Adrenal gland (tissue), 9 donors: ENCODE measurements at regions not wholly inside any gene's neighbourhood (a gene's known extent, or its start where the extent isn't known, plus 50 kb on each side); places are given as distances from the start of the nearest gene placed in this dataset.

ENCODE experiments used
- DNase-seq, 7 donors: peaks; one replicate each; pipeline ENCODE4 v3.0.0-alpha.2; 2019 to 2020
- H3K27ac ChIP-seq, 5 donors: fragments of 200-600 bp; sonication (generic) in 4 of 5; 1 replicate in 3 of 5; 2 replicates in 2 of 5; pipeline versions ENCODE4 v1.5.1 to v1.8.0; 2016 to 2020; ENCODE audit warnings: mild to moderate bottlenecking in 1 of 5
- H3K27me3 ChIP-seq: fragments of 200-600 bp; 2 replicates; pipeline ENCODE4 v1.8.0; 2021
- H3K36me3 ChIP-seq, 2 donors: fragments of 200-600 bp; replicated peaks in 1 of 2; 1 replicate in 1 of 2; 2 replicates in 1 of 2; pipeline versions ENCODE4 v1.5.1 to v1.8.0; 2018 to 2022
- H3K4me1 ChIP-seq, 2 donors: fragments of 200-600 bp; replicated peaks in 1 of 2; 1 replicate in 1 of 2; 2 replicates in 1 of 2; pipeline versions ENCODE4 v1.5.1 to v1.8.0; 2018 to 2021
- H3K4me3 ChIP-seq, 4 donors: fragments of 200-600 bp; sonication (generic) in 3 of 4; one replicate each; pipeline ENCODE4 v1.5.1; 2016 to 2018
- H3K9me3 ChIP-seq, 3 donors: fragments of 200-600 bp; sonication (generic) in 1 of 3; replicated peaks in 1 of 3; 1 replicate in 2 of 3; 2 replicates in 1 of 3; pipeline versions ENCODE4 v1.5.1 to v1.8.0; 2016 to 2021
- POLR2A ChIP-seq, 2 donors: fragments of 450-650 bp; IDR thresholded peaks; one replicate each; pipeline ENCODE4 v1.6.1; 2017; ENCODE audit warnings: antibody characterized with exemption in 2 of 2, mild to moderate bottlenecking in 2 of 2, moderate library complexity in 1 of 2
- WGBS, 4 donors: extraction: QIAGEN DNeasy Blood & Tissue Kit in 2 of 4; methylation state at CpG; one replicate each; pipeline versions ENCODE4 v1.1.5 to v1.1.7; 2013 to 2017; 5-methylcytosine and 5-hydroxymethylcytosine counted together
- intact Hi-C, 2 donors: fragments of 100-400 bp; cut with DNase I; formaldehyde crosslinking; loops; one replicate each; pipeline versions ENCODE4 v1.14.1 to v1.15.0; 2022 to 2023
- TF ChIP-seq, protein P1 (sequence below), 6 experiments: fragments of 450-650 bp in 4 of 6; fragments of 200-600 bp in 2 of 6; sonication (generic) in 1 of 6; IDR thresholded peaks; 1 replicate in 5 of 6; 2 replicates in 1 of 6; pipeline versions ENCODE4 v1.5.1 to v1.8.0; 2016 to 2021; ENCODE audit warnings: antibody characterized with exemption in 6 of 6, mild to moderate bottlenecking in 2 of 6, moderate library complexity in 1 of 6
- donor health status: healthy with polysubstance abuse.
- donor health status: Bipolar disorder and iron deficiency.
- donor health status: DM: yes; HTN: yes; CAD: no.
- donor health status: DM: no; HTN: no; CAD: no.
- donor health status: DM: no; HTN: no; CAD: no.

DNA sequence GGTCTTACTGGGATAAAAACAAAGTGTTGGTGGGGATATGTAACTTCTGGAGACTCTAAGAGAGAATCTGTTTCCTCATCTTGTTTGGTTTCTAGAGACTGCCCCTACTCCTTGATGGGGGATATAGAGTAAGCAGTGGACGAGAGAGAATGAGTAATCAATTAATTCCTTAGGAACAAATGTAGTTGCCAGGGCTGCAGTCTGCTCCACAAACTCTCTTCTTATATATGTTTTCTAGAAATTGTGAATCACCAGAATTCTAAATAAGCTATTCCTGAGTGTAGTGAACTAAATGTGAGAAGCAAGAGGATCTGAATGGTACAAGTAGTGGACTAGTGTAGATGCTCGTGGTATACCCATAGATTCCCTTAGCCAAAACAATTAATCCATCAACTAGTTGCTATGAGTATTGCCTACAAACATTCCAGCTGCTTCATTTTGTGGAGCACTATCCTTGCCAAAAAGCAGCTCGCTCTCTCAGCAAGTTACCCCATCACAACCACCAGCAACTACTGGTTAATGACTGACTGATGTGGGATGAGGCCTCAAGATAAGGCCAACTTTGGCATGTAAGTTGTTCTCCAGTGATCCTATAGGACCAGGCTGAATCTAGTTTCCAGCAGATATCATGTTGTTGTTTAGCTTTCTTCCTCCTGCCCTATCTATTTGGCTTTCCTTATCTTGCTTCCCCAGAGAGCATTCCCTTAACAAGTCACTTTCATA, 273.0 kb downstream of the SLC7A11 start:
- H3K27me3 ChIP-seq = no peaks in the 10 kb centered on the region
- WGBS, 4 donors = 61 to 75% (median 69%) methylated on average over 3 of the region's 3 CpGs
- no peak for TF ChIP-seq POLR2A (IDR thresholded peaks at IDR 0.05)
- TF ChIP-seq, protein P1, sequence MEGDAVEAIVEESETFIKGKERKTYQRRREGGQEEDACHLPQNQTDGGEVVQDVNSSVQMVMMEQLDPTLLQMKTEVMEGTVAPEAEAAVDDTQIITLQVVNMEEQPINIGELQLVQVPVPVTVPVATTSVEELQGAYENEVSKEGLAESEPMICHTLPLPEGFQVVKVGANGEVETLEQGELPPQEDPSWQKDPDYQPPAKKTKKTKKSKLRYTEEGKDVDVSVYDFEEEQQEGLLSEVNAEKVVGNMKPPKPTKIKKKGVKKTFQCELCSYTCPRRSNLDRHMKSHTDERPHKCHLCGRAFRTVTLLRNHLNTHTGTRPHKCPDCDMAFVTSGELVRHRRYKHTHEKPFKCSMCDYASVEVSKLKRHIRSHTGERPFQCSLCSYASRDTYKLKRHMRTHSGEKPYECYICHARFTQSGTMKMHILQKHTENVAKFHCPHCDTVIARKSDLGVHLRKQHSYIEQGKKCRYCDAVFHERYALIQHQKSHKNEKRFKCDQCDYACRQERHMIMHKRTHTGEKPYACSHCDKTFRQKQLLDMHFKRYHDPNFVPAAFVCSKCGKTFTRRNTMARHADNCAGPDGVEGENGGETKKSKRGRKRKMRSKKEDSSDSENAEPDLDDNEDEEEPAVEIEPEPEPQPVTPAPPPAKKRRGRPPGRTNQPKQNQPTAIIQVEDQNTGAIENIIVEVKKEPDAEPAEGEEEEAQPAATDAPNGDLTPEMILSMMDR (IDR thresholded peaks at IDR 0.05) = no peak

DNA sequence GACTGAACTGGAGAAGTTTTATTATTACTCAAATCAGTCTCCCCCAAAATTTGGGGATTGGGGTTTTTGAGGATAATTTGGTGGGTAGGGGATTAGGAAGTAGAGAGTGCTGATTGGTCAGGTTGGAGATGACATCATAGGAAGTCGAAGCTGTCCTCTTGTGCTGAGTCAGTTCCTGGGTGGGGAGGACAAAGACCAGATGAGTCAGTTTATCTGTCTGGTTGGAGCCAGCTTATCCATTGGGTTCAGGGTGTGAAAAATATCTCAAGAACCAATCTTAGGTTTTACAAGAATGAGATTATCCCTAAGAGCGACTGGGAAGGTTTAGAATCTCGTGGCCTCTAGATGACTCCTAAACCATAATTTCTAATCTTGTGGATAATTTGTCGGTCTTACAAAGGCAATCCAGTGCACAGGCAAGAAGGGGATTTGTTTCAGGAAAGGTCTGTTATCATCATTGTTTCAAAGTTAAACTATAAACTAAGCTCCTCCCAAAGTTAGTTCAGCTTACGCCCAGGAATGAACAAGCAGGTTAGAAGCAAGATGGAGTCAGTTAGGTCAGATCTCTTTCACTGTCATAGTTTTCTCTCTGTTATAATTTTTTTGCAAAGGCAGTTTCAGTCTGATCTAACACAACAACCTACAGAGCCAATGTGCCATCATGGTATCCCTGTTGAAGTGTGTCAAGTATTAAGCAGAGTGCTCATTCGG, 274.5 kb downstream of the SLC7A11 start:
- intact Hi-C loops = no loop called here
- Histone ChIP-seq H3K27me3 (no peaks in the 10 kb centered on the region), H3K27ac (no peak overlapping the region), H3K4me3 (no peak overlapping the region), H3K36me3 (no peaks in the 10 kb centered on the region), H3K9me3 (no peaks in the 10 kb centered on the region), H3K4me1 (no peaks in the 10 kb centered on the region)
- DNase-seq = no peak
- TF ChIP-seq POLR2A (IDR thresholded peaks at IDR 0.05) = no peak
- TF ChIP-seq, protein P1 (IDR thresholded peaks at IDR 0.05) = no peak
- WGBS, 4 donors = 80 to 83% (median 81%) methylated on average over 6 of the region's 6 CpGs

More for the DNA sequence above, 273.0 kb downstream of the SLC7A11 start:
- no peaks in the 10 kb centered on the region for H3K4me1 ChIP-seq
- H3K36me3 ChIP-seq = no peaks in the 10 kb centered on the region
- intact Hi-C loops = no loop called here
- no peaks in the 10 kb centered on the region for H3K9me3 ChIP-seq
- DNase-seq = no peak
- no peak overlapping the region for H3K27ac ChIP-seq
- no peak overlapping the region for H3K4me3 ChIP-seq

DNA sequence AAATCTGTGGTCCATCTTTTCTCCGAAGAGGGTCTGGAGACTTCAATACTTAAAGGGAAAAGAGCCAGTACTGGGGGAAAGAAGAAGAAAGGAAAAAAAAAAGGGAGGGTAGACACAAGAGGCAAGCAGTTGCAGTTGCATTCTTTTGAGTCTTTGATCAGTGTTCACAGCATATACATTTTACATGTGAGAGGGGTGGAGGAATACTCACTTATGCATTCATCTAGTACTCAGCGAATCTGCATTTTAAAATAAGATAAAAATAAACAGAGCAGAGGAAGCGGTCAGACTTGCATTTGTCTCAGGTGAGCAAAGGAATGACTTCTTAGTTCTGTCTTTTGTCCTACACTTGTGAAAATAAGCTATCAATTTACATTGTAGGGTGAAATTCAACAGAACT, 275.6 kb downstream of the SLC7A11 start:
- H3K27me3 ChIP-seq = no peaks in the 10 kb centered on the region
- TF ChIP-seq, protein P1 (IDR thresholded peaks at IDR 0.05) = no peak
- TF ChIP-seq POLR2A (IDR thresholded peaks at IDR 0.05) = no peak
- no peaks in the 10 kb centered on the region for H3K36me3 ChIP-seq
- H3K4me1 ChIP-seq = no peaks in the 10 kb centered on the region
- no peak overlapping the region for H3K4me3 ChIP-seq
- intact Hi-C loops = no loop called here
- no peak overlapping the region for H3K27ac ChIP-seq
- WGBS, 4 donors = 70 to 83% (median 70%) methylated on average over 3 of the region's 3 CpGs
- no peak for DNase-seq
- H3K9me3 ChIP-seq = no peaks in the 10 kb centered on the region

DNA sequence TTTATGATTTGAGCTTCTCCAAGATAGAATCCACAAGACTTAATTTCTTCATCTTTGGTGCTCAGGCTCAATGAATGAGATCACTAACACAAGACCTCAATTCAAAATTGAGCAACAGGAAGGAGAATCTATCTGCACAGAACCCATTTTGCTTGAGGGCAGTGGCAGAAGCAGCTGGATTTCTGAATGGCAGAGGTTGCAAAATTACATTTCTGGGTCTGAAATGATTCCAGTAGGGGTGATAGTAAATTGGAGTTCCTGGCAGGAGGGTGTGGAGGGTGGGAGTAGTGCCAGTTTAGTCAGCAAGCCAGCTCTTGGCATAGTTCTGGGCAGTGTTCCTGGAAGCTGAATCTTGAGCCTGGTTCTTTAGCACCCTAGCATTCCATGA, 281.1 kb downstream of the SLC7A11 start:
- H3K4me1 ChIP-seq = no peaks in the 10 kb centered on the region
- H3K27me3 ChIP-seq = no peaks in the 10 kb centered on the region
- H3K9me3 ChIP-seq = no peaks in the 10 kb centered on the region
- DNase-seq = peak in 1 of 7 donors; percentile 14
- H3K36me3 ChIP-seq = no peaks in the 10 kb centered on the region
- H3K27ac ChIP-seq = no peak overlapping the region
- no peak overlapping the region for H3K4me3 ChIP-seq
- intact Hi-C loops = no loop called here
- TF ChIP-seq, protein P1 (IDR thresholded peaks at IDR 0.05) = no peak
- no peak for TF ChIP-seq POLR2A (IDR thresholded peaks at IDR 0.05)
